ENCODE measurements at regions not wholly inside any gene's neighbourhood (a gene's known extent, or its start where the extent isn't known, plus 50 kb on each side); places are given as distances from the start of the nearest gene placed in this dataset.

DNA sequence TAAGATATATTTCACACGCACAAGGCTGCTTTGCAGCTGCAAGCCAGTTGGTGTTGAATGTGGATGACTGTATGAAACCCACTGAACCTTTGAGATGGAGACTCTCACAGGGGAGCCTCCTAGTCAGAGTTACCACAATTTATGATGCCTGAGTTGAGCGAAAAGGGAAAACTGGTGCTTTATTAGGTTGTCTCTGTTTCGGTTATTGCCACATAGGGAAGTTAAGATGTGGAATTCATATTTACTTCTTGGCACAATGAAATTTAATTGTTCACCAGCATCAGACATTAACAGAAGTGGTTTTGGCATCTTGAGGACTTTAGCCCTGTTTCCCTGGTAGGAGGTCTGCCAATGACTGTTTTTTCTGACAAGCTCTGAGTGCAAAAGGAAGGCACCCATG, 358.2 kb downstream of the SQOR start:
- no peaks in the 10 kb centered on the region for H3K9me2 ChIP-seq (replicated peaks; ENCODE audit: insufficient read depth, low read length)
- H3K79me2 ChIP-seq (ENCODE audit: insufficient read depth, low read length), result no peaks in the 10 kb centered on the region
- no peaks in the 10 kb centered on the region for H3K9me3 ChIP-seq (ENCODE audit: insufficient read depth, low read length)
- H3K27me3 ChIP-seq (ENCODE audit: low read length), result no peaks in the 10 kb centered on the region
- no peak overlapping the region for H3K4me2 ChIP-seq (ENCODE audit: low read depth, low read length, poor library complexity, severe bottlenecking)
- no peak overlapping the region for H3K9ac ChIP-seq (ENCODE audit: low read length)
- H2AFZ ChIP-seq (ENCODE audit: low read depth, low read length, severe bottlenecking), result no peak overlapping the region
- no peaks in the 10 kb centered on the region for H3K36me3 ChIP-seq (ENCODE audit: low read length)
- no peak overlapping the region for H3K4me3 ChIP-seq (ENCODE audit: insufficient read depth, low read length, poor library complexity, severe bottlenecking)
- H4K20me1 ChIP-seq (ENCODE audit: low read depth, low read length), result no peaks in the 10 kb centered on the region
- H3K27ac ChIP-seq (ENCODE audit: low read depth, low read length), result no peak overlapping the region
- TF ChIP-seq EZH2phosphoT487 (conservative IDR thresholded peaks at IDR 0.05; ENCODE audit: low read length), result no peak
- TF ChIP-seq, protein P1, sequence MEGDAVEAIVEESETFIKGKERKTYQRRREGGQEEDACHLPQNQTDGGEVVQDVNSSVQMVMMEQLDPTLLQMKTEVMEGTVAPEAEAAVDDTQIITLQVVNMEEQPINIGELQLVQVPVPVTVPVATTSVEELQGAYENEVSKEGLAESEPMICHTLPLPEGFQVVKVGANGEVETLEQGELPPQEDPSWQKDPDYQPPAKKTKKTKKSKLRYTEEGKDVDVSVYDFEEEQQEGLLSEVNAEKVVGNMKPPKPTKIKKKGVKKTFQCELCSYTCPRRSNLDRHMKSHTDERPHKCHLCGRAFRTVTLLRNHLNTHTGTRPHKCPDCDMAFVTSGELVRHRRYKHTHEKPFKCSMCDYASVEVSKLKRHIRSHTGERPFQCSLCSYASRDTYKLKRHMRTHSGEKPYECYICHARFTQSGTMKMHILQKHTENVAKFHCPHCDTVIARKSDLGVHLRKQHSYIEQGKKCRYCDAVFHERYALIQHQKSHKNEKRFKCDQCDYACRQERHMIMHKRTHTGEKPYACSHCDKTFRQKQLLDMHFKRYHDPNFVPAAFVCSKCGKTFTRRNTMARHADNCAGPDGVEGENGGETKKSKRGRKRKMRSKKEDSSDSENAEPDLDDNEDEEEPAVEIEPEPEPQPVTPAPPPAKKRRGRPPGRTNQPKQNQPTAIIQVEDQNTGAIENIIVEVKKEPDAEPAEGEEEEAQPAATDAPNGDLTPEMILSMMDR (IDR thresholded peaks at IDR 0.05; ENCODE audit: insufficient read depth, low read length, poor library complexity, severe bottlenecking), result no peak
- no peaks in the 10 kb centered on the region for H3F3A ChIP-seq (ENCODE audit: insufficient read depth)

DNA sequence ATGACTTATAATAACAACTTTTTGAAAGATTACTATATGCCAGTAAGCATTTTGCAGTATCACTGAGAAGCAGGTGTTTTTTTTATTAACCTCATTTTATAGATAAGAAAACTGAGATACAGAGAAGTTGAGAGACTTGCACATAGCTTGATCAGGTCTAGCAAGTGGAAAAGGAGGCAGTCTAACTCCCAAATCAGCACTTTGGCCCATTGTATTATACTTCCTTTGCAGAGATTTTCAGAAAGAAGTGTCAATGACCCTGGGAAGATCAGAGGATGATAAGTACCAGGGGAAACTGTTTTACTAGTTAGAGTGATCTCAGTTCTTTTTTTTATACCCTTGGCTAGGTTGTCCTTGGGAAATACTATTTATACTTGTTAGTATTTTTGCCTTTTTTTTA, 358.7 kb downstream of the SQOR start:
- Histone ChIP-seq H3K79me2 (ENCODE audit: insufficient read depth, low read length) (no peaks in the 10 kb centered on the region), H3K9me3 (ENCODE audit: insufficient read depth, low read length) (no peaks in the 10 kb centered on the region), H3K27me3 (ENCODE audit: low read length) (no peaks in the 10 kb centered on the region), H2AFZ (ENCODE audit: low read depth, low read length, severe bottlenecking) (no peak overlapping the region), H3K4me2 (ENCODE audit: low read depth, low read length, poor library complexity, severe bottlenecking) (no peak overlapping the region), H3K9me2 (replicated peaks; ENCODE audit: insufficient read depth, low read length) (no peaks in the 10 kb centered on the region), H3K4me3 (ENCODE audit: insufficient read depth, low read length, poor library complexity, severe bottlenecking) (no peak overlapping the region), H3K27ac (ENCODE audit: low read depth, low read length) (no peak overlapping the region), H3F3A (ENCODE audit: insufficient read depth) (no peaks in the 10 kb centered on the region), H3K9ac (ENCODE audit: low read length) (no peak overlapping the region), H3K36me3 (ENCODE audit: low read length) (no peaks in the 10 kb centered on the region), H4K20me1 (ENCODE audit: low read depth, low read length) (no peaks in the 10 kb centered on the region)
- TF ChIP-seq EZH2phosphoT487 (conservative IDR thresholded peaks at IDR 0.05; ENCODE audit: low read length), result no peak
- TF ChIP-seq, protein P1 (IDR thresholded peaks at IDR 0.05; ENCODE audit: insufficient read depth, low read length, poor library complexity, severe bottlenecking), result no peak

DNA sequence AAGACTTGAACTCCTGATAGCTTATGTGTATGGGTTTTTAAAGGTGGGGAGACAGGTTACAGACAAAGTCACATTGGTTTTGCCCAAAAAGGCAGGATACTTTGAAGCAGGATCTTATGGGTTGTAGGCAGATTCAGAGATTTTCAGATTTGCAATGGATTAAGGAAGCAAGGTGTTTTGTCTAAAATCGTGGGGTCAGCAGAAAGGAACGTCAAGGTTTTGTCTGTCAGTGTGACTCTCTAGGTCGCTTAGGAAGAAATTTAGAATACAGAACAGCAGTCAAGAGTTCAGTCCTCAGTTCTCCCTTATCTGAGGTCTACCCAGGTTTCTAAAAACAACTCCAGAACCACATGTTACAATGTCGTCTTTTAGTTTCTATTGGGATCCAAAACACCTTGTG, 361.0 kb downstream of the SQOR start:
- H3K79me2 ChIP-seq (ENCODE audit: insufficient read depth, low read length), result no peaks in the 10 kb centered on the region
- H2AFZ ChIP-seq (ENCODE audit: low read depth, low read length, severe bottlenecking), result no peak overlapping the region
- H3K9ac ChIP-seq (ENCODE audit: low read length), result no peak overlapping the region
- TF ChIP-seq, protein P1 (IDR thresholded peaks at IDR 0.05; ENCODE audit: insufficient read depth, low read length, poor library complexity, severe bottlenecking), result no peak
- no peak for TF ChIP-seq EZH2phosphoT487 (conservative IDR thresholded peaks at IDR 0.05; ENCODE audit: low read length)
- H3K27me3 ChIP-seq (ENCODE audit: low read length), result no peaks in the 10 kb centered on the region
- no peaks in the 10 kb centered on the region for H4K20me1 ChIP-seq (ENCODE audit: low read depth, low read length)
- no peaks in the 10 kb centered on the region for H3K9me2 ChIP-seq (replicated peaks; ENCODE audit: insufficient read depth, low read length)
- no peaks in the 10 kb centered on the region for H3F3A ChIP-seq (ENCODE audit: insufficient read depth)
- no peaks in the 10 kb centered on the region for H3K9me3 ChIP-seq (ENCODE audit: insufficient read depth, low read length)
- no peak overlapping the region for H3K4me3 ChIP-seq (ENCODE audit: insufficient read depth, low read length, poor library complexity, severe bottlenecking)
- no peaks in the 10 kb centered on the region for H3K36me3 ChIP-seq (ENCODE audit: low read length)
- H3K27ac ChIP-seq (ENCODE audit: low read depth, low read length), result no peak overlapping the region
- H3K4me2 ChIP-seq (ENCODE audit: low read depth, low read length, poor library complexity, severe bottlenecking), result no peak overlapping the region

Measured in SU-DHL-6 (cell line).